Activated naive CD4-positive, alpha-beta T cell treated with anti-CD3 and anti-CD28 coated beads for 36 hours (primary cell): ENCODE measurements at regions not wholly inside any gene's neighbourhood (a gene's known extent, or its start where the extent isn't known, plus 50 kb on each side); places are given as distances from the start of the nearest gene placed in this dataset.

ENCODE experiments used
- CTCF ChIA-PET: fragments of 350-600 bp; sonication (Branson Sonifier 250); formaldehyde crosslinking; loops from one replicate; lab custom pipeline; 2021; ENCODE audit warnings: antibody characterized with exemption; lab: Charles Lee
- DNase-seq: peaks from one replicate; pipeline ENCODE4 v3.0.0-alpha.2; 2020
- H3K27ac Mint-ChIP-seq: one replicate; pipeline ENCODE4 v1.8.0; 2021; ENCODE audit warnings: mild to moderate bottlenecking, mixed read lengths
- H3K27me3 Mint-ChIP-seq: one replicate; pipeline ENCODE4 v1.8.0; 2021; ENCODE audit warnings: low read depth, mixed read lengths
- H3K36me3 Mint-ChIP-seq: one replicate; pipeline ENCODE4 v1.8.0; 2021; ENCODE audit warnings: low read depth, mixed read lengths
- H3K4me1 Mint-ChIP-seq: one replicate; pipeline ENCODE4 v1.8.0; 2021; ENCODE audit warnings: low read depth, mixed read lengths
- H3K4me3 Mint-ChIP-seq: one replicate; pipeline ENCODE4 v1.8.0; 2021; ENCODE audit warnings: mild to moderate bottlenecking, moderate library complexity, mixed read lengths
- H3K9me3 Mint-ChIP-seq: one replicate; pipeline ENCODE4 v1.8.0; 2021; ENCODE audit warnings: mixed read lengths
- intact Hi-C: fragments of 100-400 bp; cut with micrococcal nuclease; formaldehyde crosslinking; loops from one replicate; pipeline ENCODE4 v1.15.1; 2023

- Mint-ChIP-seq H3K4me1 (no peaks in the 10 kb centered on the region), H3K4me3 (no peak overlapping the region), H3K36me3 (no peaks in the 10 kb centered on the region), H3K9me3 (peaks cover 2% of the 10 kb centered on the region), H3K27ac (no peak overlapping the region), H3K27me3 (peaks cover 4% of the 10 kb centered on the region)
- DNase-seq, result no peak
- CTCF ChIA-PET, result no interaction called here
- intact Hi-C loops, result no loop called here
Measured at GRCh38 chr5:35341189-35341588, 110.9 kb upstream of the PRLR start.

GRCh38 chr5:35339616-35340100 is 109.4 kb upstream of the PRLR start:
- Mint-ChIP-seq H3K27ac (no peak overlapping the region), H3K4me1 (no peaks in the 10 kb centered on the region), H3K36me3 (no peaks in the 10 kb centered on the region), H3K4me3 (no peak overlapping the region), H3K9me3 (peaks cover 2% of the 10 kb centered on the region), H3K27me3 (peaks cover 7% of the 10 kb centered on the region)
- intact Hi-C loops, result no loop called here
- no peak for DNase-seq
- CTCF ChIA-PET, result no interaction called here

GRCh38 chr5:35339006-35339405 is 108.7 kb upstream of the PRLR start:
- Mint-ChIP-seq H3K27ac (no peak overlapping the region), H3K4me3 (no peak overlapping the region), H3K9me3 (peaks cover 2% of the 10 kb centered on the region), H3K36me3 (no peaks in the 10 kb centered on the region), H3K27me3 (peaks cover 7% of the 10 kb centered on the region), H3K4me1 (no peaks in the 10 kb centered on the region)
- intact Hi-C loops, result no loop called here
- CTCF ChIA-PET, result no interaction called here
- DNase-seq, result no peak

GRCh38 chr5:35338157-35338453 is 107.8 kb upstream of the PRLR start:
- peaks cover 5% of the 10 kb centered on the region for H3K27me3 Mint-ChIP-seq
- H3K36me3 Mint-ChIP-seq, result no peaks in the 10 kb centered on the region
- DNase-seq, result no peak
- no peaks in the 10 kb centered on the region for H3K4me1 Mint-ChIP-seq
- intact Hi-C loops, result no loop called here
- CTCF ChIA-PET, result interaction anchor here (1.0 kb wide), 1 partner anchor 96 kb away, joined by 3 read pairs; no protein-coding TSS in a partner anchor
- no peak overlapping the region for H3K27ac Mint-ChIP-seq
- H3K4me3 Mint-ChIP-seq, result no peak overlapping the region
- no peaks in the 10 kb centered on the region for H3K9me3 Mint-ChIP-seq

GRCh38 chr5:35337340-35338156 is 107.3 kb upstream of the PRLR start:
- H3K27ac Mint-ChIP-seq, result no peak overlapping the region
- no peak overlapping the region for H3K4me3 Mint-ChIP-seq
- CTCF ChIA-PET, result interaction anchor here (1.0 kb wide), 1 partner anchor 96 kb away, joined by 3 read pairs; no protein-coding TSS in a partner anchor
- H3K27me3 Mint-ChIP-seq, result peaks cover 5% of the 10 kb centered on the region
- no peaks in the 10 kb centered on the region for H3K36me3 Mint-ChIP-seq
- DNase-seq, result no peak
- no peaks in the 10 kb centered on the region for H3K4me1 Mint-ChIP-seq
- no peaks in the 10 kb centered on the region for H3K9me3 Mint-ChIP-seq
- intact Hi-C loops, result no loop called here

- no peak overlapping the region for H3K27ac Mint-ChIP-seq
- H3K36me3 Mint-ChIP-seq, result no peaks in the 10 kb centered on the region
- CTCF ChIA-PET, result interaction anchor here (0.7 kb wide), 1 partner anchor 19 kb away, joined by 3 read pairs; no protein-coding TSS in a partner anchor
Measured at GRCh38 chr5:35336230-35336629, 105.9 kb upstream of the PRLR start.

GRCh38 chr5:35335752-35336151 is 105.5 kb upstream of the PRLR start:
- peaks cover 5% of the 10 kb centered on the region for H3K27me3 Mint-ChIP-seq
- no peak overlapping the region for H3K4me3 Mint-ChIP-seq
- no peak for DNase-seq
- H3K9me3 Mint-ChIP-seq, result peaks cover 2% of the 10 kb centered on the region
- no peak overlapping the region for H3K27ac Mint-ChIP-seq
- no peaks in the 10 kb centered on the region for H3K4me1 Mint-ChIP-seq
- no peaks in the 10 kb centered on the region for H3K36me3 Mint-ChIP-seq
- intact Hi-C loops, result no loop called here
- CTCF ChIA-PET, result no interaction called here

More at GRCh38 chr5:35336230-35336629, 105.9 kb upstream of the PRLR start:
- no peak for DNase-seq
- H3K4me1 Mint-ChIP-seq, result no peaks in the 10 kb centered on the region
- H3K9me3 Mint-ChIP-seq, result peaks cover under 1% of the 10 kb centered on the region
- intact Hi-C loops, result no loop called here
- H3K4me3 Mint-ChIP-seq, result no peak overlapping the region
- H3K27me3 Mint-ChIP-seq, result peaks cover 5% of the 10 kb centered on the region

- DNase-seq, result no peak
- intact Hi-C loops, result no loop called here
- CTCF ChIA-PET, result no interaction called here
- H3K27me3 Mint-ChIP-seq, result peaks cover 4% of the 10 kb centered on the region
- no peaks in the 10 kb centered on the region for H3K36me3 Mint-ChIP-seq
- H3K27ac Mint-ChIP-seq, result no peak overlapping the region
- no peak overlapping the region for H3K4me3 Mint-ChIP-seq
- H3K9me3 Mint-ChIP-seq, result peaks cover 2% of the 10 kb centered on the region
- no peaks in the 10 kb centered on the region for H3K4me1 Mint-ChIP-seq
Measured at GRCh38 chr5:35333366-35333765, 103.1 kb upstream of the PRLR start.

- Mint-ChIP-seq H3K36me3 (no peaks in the 10 kb centered on the region), H3K27me3 (peaks cover 5% of the 10 kb centered on the region), H3K4me1 (no peaks in the 10 kb centered on the region), H3K9me3 (peaks cover 2% of the 10 kb centered on the region), H3K27ac (no peak overlapping the region), H3K4me3 (no peak overlapping the region)
- intact Hi-C loops, result no loop called here
- CTCF ChIA-PET, result interaction anchor here (0.6 kb wide), 1 partner anchor 69 kb away, joined by 3 read pairs; no protein-coding TSS in a partner anchor
- no peak for DNase-seq
Measured at GRCh38 chr5:35331956-35332950, 102.0 kb upstream of the PRLR start.

- H3K27ac Mint-ChIP-seq, result no peak overlapping the region
- CTCF ChIA-PET, result no interaction called here
- H3K4me1 Mint-ChIP-seq, result no peaks in the 10 kb centered on the region
- no peaks in the 10 kb centered on the region for H3K9me3 Mint-ChIP-seq
- intact Hi-C loops, result no loop called here
- H3K4me3 Mint-ChIP-seq, result no peak overlapping the region
- no peaks in the 10 kb centered on the region for H3K36me3 Mint-ChIP-seq
- peaks cover 13% of the 10 kb centered on the region for H3K27me3 Mint-ChIP-seq
- DNase-seq, result no peak
Measured at GRCh38 chr5:35325836-35326235, 95.5 kb upstream of the PRLR start.

GRCh38 chr5:35324679-35325078 is 94.4 kb upstream of the PRLR start:
- intact Hi-C loops, result no loop called here

GRCh38 chr5:35324201-35324600 is 93.9 kb upstream of the PRLR start:
- DNase-seq, result no peak
- no peak overlapping the region for H3K4me3 Mint-ChIP-seq
- H3K4me1 Mint-ChIP-seq, result peaks cover 13% of the 10 kb centered on the region
- H3K9me3 Mint-ChIP-seq, result no peaks in the 10 kb centered on the region
- H3K27ac Mint-ChIP-seq, result no peak overlapping the region
- CTCF ChIA-PET, result no interaction called here
- no peaks in the 10 kb centered on the region for H3K36me3 Mint-ChIP-seq
- peaks cover 15% of the 10 kb centered on the region for H3K27me3 Mint-ChIP-seq
- intact Hi-C loops, result no loop called here

More at GRCh38 chr5:35324679-35325078, 94.4 kb upstream of the PRLR start:
- no peaks in the 10 kb centered on the region for H3K36me3 Mint-ChIP-seq
- CTCF ChIA-PET, result no interaction called here
- no peak overlapping the region for H3K27ac Mint-ChIP-seq
- H3K4me3 Mint-ChIP-seq, result no peak overlapping the region
- peaks cover 15% of the 10 kb centered on the region for H3K27me3 Mint-ChIP-seq
- no peak for DNase-seq
- H3K4me1 Mint-ChIP-seq, result peaks cover 8% of the 10 kb centered on the region
- no peaks in the 10 kb centered on the region for H3K9me3 Mint-ChIP-seq
